Endothelial cell of umbilical vein (primary cell): ENCODE measurements at regions not wholly inside any gene's neighbourhood (a gene's known extent, or its start where the extent isn't known, plus 50 kb on each side); places are given as distances from the start of the nearest gene placed in this dataset.

ENCODE experiments used
- CTCF ChIP-seq, 2 donors: IDR thresholded peaks; 1 replicate in 1 of 2; 2 replicates in 1 of 2; pipeline ENCODE4 v1.5.1; 2011; ENCODE audit warnings: low read length in 2 of 2, mild to moderate bottlenecking in 2 of 2, moderate library complexity in 2 of 2, control low read depth in 1 of 2, inconsistent platforms in 1 of 2, low read depth in 1 of 2; ENCODE audit not compliant: insufficient read depth in 1 of 2; ENCODE audit errors: extremely low read depth in 1 of 2
- EZH2 ChIP-seq: IDR thresholded peaks from 2 replicates; pipeline ENCODE4 v1.6.1; 2012; ENCODE audit warnings: borderline replicate concordance, low read depth, mild to moderate bottlenecking, moderate library complexity, low read length, inconsistent platforms; ENCODE audit not compliant: severe bottlenecking
- FOS ChIP-seq: IDR thresholded peaks from 2 replicates; pipeline ENCODE4 v1.6.1; 2011; ENCODE audit warnings: mild to moderate bottlenecking, low read length, moderate library complexity, borderline replicate concordance; ENCODE audit not compliant: insufficient read depth
- MAX ChIP-seq: IDR thresholded peaks from 2 replicates; pipeline ENCODE4 v1.6.1; 2011; ENCODE audit not compliant: insufficient read depth, insufficient read length
- MYC ChIP-seq: IDR thresholded peaks from one replicate; pipeline ENCODE4 v1.6.1; 2011; ENCODE audit warnings: mild to moderate bottlenecking, low read depth, low read length
- POLR2A ChIP-seq: IDR thresholded peaks from 2 replicates; pipeline ENCODE4 v1.6.1; 2012; ENCODE audit warnings: low read depth, mild to moderate bottlenecking, control low read depth, low read length

- peak; percentile 45 to 52 for TF ChIP-seq CTCF (IDR thresholded peaks at IDR 0.05; ENCODE audit: extremely low read depth in 1 of 2, insufficient read depth in 1 of 2, low read depth in 1 of 2, low read length in 2 of 2)
- TF ChIP-seq POLR2A, result no peak
- no peak for TF ChIP-seq FOS
- no peak for TF ChIP-seq MAX
- TF ChIP-seq EZH2, result no peak
- TF ChIP-seq MYC, result no peak
Measured at GRCh38 chr3:104564045-104564643, 802.6 kb upstream of the ALCAM start.
